Astrocyte (in vitro differentiated cells and primary cell): ENCODE measurements at regions not wholly inside any gene's neighbourhood (a gene's known extent, or its start where the extent isn't known, plus 50 kb on each side); places are given as distances from the start of the nearest gene placed in this dataset.
A peak's percentile ranks its signal among the peaks of the same experiment; 100 is the strongest.

Source experiments
- DNase-seq: peaks from one replicate; pipeline ENCODE4 v3.0.0-alpha.2; 2010; ENCODE audit warnings: low read depth
- FAIRE-seq: peaks from 2 replicates; lab custom pipeline; 2011; peaks lifted over from hg19 to GRCh38; lab: Jason Lieb, UNC
- H2AFZ ChIP-seq: 2 replicates; pipeline ENCODE4 v1.6.0; 2012; ENCODE audit warnings: low read depth, low read length, inconsistent platforms
- H3K27ac ChIP-seq: 2 replicates; pipeline ENCODE4 v1.5.1; 2011; ENCODE audit warnings: low read depth, low read length, inconsistent platforms
- H3K27me3 ChIP-seq: 2 replicates; pipeline ENCODE4 v1.6.0; 2011; ENCODE audit warnings: low read length, inconsistent platforms; ENCODE audit not compliant: insufficient read depth
- H3K36me3 ChIP-seq: 2 replicates; pipeline ENCODE4 v1.5.1; 2011; ENCODE audit warnings: low read length, inconsistent platforms; ENCODE audit not compliant: insufficient read depth
- H3K4me1 ChIP-seq: 2 replicates; pipeline ENCODE4 v1.5.1; 2011; ENCODE audit warnings: low read length, inconsistent platforms; ENCODE audit not compliant: insufficient read depth
- H3K4me2 ChIP-seq: 2 replicates; pipeline ENCODE4 v1.6.0; 2012; ENCODE audit warnings: low read length, inconsistent platforms
- H3K4me3 ChIP-seq: 2 replicates; pipeline ENCODE4 v1.5.1; 2011; ENCODE audit warnings: low read depth, mild to moderate bottlenecking, low read length, inconsistent platforms; ENCODE audit not compliant: insufficient read depth
- H3K79me2 ChIP-seq: 2 replicates; pipeline ENCODE4 v1.6.0; 2012; ENCODE audit warnings: mild to moderate bottlenecking, low read length, inconsistent platforms; ENCODE audit not compliant: insufficient read depth
- H3K9ac ChIP-seq: 2 replicates; pipeline ENCODE4 v1.6.0; 2012; ENCODE audit warnings: mild to moderate bottlenecking, low read length, inconsistent platforms
- H3K9me3 ChIP-seq: 2 replicates; pipeline ENCODE4 v1.5.1; 2012; ENCODE audit warnings: low read depth, mild to moderate bottlenecking, low read length, inconsistent platforms; ENCODE audit not compliant: insufficient read depth
- H4K20me1 ChIP-seq: 2 replicates; pipeline ENCODE4 v1.6.0; 2012; ENCODE audit warnings: low read length, inconsistent platforms; ENCODE audit not compliant: insufficient read depth
- H3K27ac Mint-ChIP-seq: one replicate; pipeline ENCODE4 v1.8.0; 2021; ENCODE audit warnings: mild to moderate bottlenecking, mixed read lengths; ENCODE audit not compliant: unreplicated experiment
- H3K27me3 Mint-ChIP-seq: one replicate; pipeline ENCODE4 v1.8.0; 2021; ENCODE audit warnings: low read depth, mixed read lengths; ENCODE audit not compliant: unreplicated experiment
- H3K36me3 Mint-ChIP-seq: one replicate; pipeline ENCODE4 v1.8.0; 2021; ENCODE audit warnings: low read depth, mixed read lengths; ENCODE audit not compliant: unreplicated experiment
- H3K4me1 Mint-ChIP-seq: one replicate; pipeline ENCODE4 v1.8.0; 2021; ENCODE audit warnings: low read depth, mixed read lengths; ENCODE audit not compliant: unreplicated experiment
- H3K4me3 Mint-ChIP-seq: one replicate; pipeline ENCODE4 v1.8.0; 2021; ENCODE audit warnings: mild to moderate bottlenecking, moderate library complexity, mixed read lengths; ENCODE audit not compliant: unreplicated experiment
- H3K9me3 Mint-ChIP-seq: one replicate; pipeline ENCODE4 v1.8.0; 2021; ENCODE audit warnings: mild to moderate bottlenecking, mixed read lengths; ENCODE audit not compliant: unreplicated experiment
- CTCF ChIP-seq: IDR thresholded peaks from 2 replicates; pipeline ENCODE4 v1.5.1; 2011; ENCODE audit warnings: low read depth, mild to moderate bottlenecking, inconsistent platforms, low read length, moderate library complexity; ENCODE audit not compliant: insufficient read depth
- EZH2 ChIP-seq: IDR thresholded peaks from 2 replicates; pipeline ENCODE4 v1.6.1; 2012; ENCODE audit warnings: mild to moderate bottlenecking, low read length, inconsistent platforms; ENCODE audit not compliant: insufficient read depth

DNA sequence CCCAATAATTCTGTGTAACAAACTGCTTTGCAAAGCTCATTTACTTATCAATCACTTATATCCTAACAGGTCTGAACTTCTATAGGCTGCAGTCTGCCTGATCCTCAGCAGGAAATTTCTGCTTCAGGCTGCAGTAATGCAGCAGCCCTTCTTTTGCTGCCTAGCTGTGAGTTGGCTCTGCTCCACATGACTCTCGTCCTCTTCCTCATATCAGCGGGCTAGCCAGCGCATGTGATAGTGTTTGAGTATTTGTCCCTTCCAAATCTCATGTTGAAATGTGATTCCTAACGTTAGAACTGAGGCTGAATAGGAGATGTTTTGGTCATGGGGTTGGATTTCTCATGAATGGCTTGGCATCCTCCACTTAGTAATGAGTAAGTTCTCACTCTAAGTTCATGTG lies 387.8 kb downstream of the SEMA3D start:
- H3K27me3 Mint-ChIP-seq: no peaks in the 10 kb centered on the region
- no peak for FAIRE-seq

DNA sequence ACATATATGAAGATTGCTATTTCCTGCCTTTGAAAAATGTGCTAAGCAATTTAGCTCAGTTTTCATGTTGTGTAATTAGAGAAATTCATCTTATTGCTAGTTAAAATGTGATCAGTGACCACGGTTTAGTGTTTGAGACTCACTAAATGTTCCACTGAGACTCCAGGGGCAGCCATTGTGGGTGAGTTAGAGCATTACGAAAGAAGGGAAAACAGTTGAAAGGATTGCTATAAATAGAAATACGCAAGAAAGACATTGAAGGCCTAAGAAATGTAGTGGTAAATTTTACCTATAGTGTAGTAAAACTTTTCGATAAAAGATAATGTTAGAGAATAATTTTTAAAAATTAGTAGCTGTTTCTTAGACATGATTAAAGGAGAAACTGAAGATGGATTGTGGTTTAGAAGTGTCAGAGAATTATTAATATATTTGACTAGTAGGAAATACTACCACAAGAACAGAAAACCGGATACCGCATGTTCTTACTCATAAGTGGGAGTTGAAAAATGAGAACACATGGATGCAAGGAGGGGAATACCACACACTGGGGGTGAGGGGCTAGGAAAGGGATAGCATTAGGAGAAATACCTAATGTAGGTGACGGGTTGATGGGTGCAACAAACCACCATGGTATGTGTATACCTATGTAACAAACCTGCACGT lies 394.5 kb downstream of the SEMA3D start:
- H3K27me3 Mint-ChIP-seq: no peaks in the 10 kb centered on the region
- H3K4me1 Mint-ChIP-seq: no peaks in the 10 kb centered on the region
- H3K36me3 Mint-ChIP-seq: no peaks in the 10 kb centered on the region
- DNase-seq (peak; percentile 14), FAIRE-seq (no peak)
- Histone ChIP-seq H3K4me3 (no peak overlapping the region), H3K4me1 (no peaks in the 10 kb centered on the region), H3K27ac (no peak overlapping the region), H3K79me2 (no peaks in the 10 kb centered on the region), H3K36me3 (no peaks in the 10 kb centered on the region), H2AFZ (no peak overlapping the region), H3K4me2 (no peak overlapping the region), H3K9ac (no peak overlapping the region), H3K9me3 (no peaks in the 10 kb centered on the region), H4K20me1 (no peaks in the 10 kb centered on the region), H3K27me3 (no peaks in the 10 kb centered on the region)
- H3K27ac Mint-ChIP-seq: no peak overlapping the region
- H3K9me3 Mint-ChIP-seq: peaks cover 3% of the 10 kb centered on the region
- TF ChIP-seq EZH2 (no peak), CTCF (no peak)
- H3K4me3 Mint-ChIP-seq: no peak overlapping the region

More for the DNA sequence above, 387.8 kb downstream of the SEMA3D start:
- Histone ChIP-seq H3K9me3 (no peaks in the 10 kb centered on the region), H3K27me3 (no peaks in the 10 kb centered on the region), H3K36me3 (no peaks in the 10 kb centered on the region), H3K9ac (no peak overlapping the region), H4K20me1 (no peaks in the 10 kb centered on the region), H3K4me2 (no peak overlapping the region), H2AFZ (no peak overlapping the region), H3K4me3 (no peak overlapping the region), H3K79me2 (no peaks in the 10 kb centered on the region), H3K4me1 (no peaks in the 10 kb centered on the region), H3K27ac (no peak overlapping the region)
- Mint-ChIP-seq H3K4me3 (no peak overlapping the region), H3K9me3 (peaks cover 3% of the 10 kb centered on the region), H3K4me1 (no peaks in the 10 kb centered on the region), H3K36me3 (no peaks in the 10 kb centered on the region), H3K27ac (no peak overlapping the region)
- no peak for DNase-seq
- no peak for TF ChIP-seq EZH2
- no peak for TF ChIP-seq CTCF

DNA sequence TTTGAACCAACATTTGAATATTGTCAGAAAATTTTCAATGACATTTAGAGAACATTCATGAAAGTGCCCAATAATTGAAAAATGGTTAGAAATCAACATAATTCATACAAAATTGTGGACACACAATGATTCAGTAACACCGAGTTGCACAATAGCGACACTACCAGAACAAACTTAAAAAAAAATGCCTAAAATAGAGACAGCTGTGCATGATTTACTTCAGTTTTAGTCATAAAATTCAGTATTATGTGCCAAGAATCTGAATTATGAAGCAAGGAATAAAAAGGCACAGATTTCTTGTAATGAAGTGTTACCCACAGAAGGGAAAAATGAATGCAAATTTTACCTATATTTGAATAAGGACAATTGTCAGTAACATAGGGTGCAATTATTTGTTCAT lies 396.0 kb downstream of the SEMA3D start:
- H3K4me3 ChIP-seq: no peak overlapping the region
- H3K4me2 ChIP-seq: no peak overlapping the region
- H3K27me3 Mint-ChIP-seq: no peaks in the 10 kb centered on the region
- H3K36me3 Mint-ChIP-seq: no peaks in the 10 kb centered on the region
- H3K79me2 ChIP-seq: no peaks in the 10 kb centered on the region
- no peaks in the 10 kb centered on the region for H3K4me1 ChIP-seq
- no peaks in the 10 kb centered on the region for H3K9me3 ChIP-seq
- FAIRE-seq (peak; percentile 29), DNase-seq (peak; percentile 12)
- H3K9me3 Mint-ChIP-seq: no peaks in the 10 kb centered on the region
- no peak for TF ChIP-seq CTCF
- no peak for TF ChIP-seq EZH2
- H2AFZ ChIP-seq: no peak overlapping the region
- H3K36me3 ChIP-seq: no peaks in the 10 kb centered on the region
- H3K4me3 Mint-ChIP-seq: no peak overlapping the region
- H3K9ac ChIP-seq: no peak overlapping the region
- no peaks in the 10 kb centered on the region for H3K4me1 Mint-ChIP-seq
- no peak overlapping the region for H3K27ac ChIP-seq
- no peaks in the 10 kb centered on the region for H3K27me3 ChIP-seq
- H3K27ac Mint-ChIP-seq: no peak overlapping the region
- H4K20me1 ChIP-seq: no peaks in the 10 kb centered on the region
